Retinal pigment epithelial cell (primary cell): ENCODE measurements at regions not wholly inside any gene's neighbourhood (a gene's known extent, or its start where the extent isn't known, plus 50 kb on each side); places are given as distances from the start of the nearest gene placed in this dataset.

Experiments used
- DNase-seq: peaks from one replicate; pipeline ENCODE4 v3.0.0-alpha.2; 2010; ENCODE audit warnings: low read depth
- H3K4me3 ChIP-seq: 2 replicates; pipeline ENCODE4 v1.5.1; 2011; ENCODE audit warnings: mild to moderate bottlenecking, low read length, control low read depth, moderate library complexity
- CTCF ChIP-seq: conservative IDR thresholded peaks from 2 replicates; pipeline ENCODE4 v1.5.1; 2011; ENCODE audit warnings: low read depth, low read length, control low read depth, inconsistent platforms

DNA sequence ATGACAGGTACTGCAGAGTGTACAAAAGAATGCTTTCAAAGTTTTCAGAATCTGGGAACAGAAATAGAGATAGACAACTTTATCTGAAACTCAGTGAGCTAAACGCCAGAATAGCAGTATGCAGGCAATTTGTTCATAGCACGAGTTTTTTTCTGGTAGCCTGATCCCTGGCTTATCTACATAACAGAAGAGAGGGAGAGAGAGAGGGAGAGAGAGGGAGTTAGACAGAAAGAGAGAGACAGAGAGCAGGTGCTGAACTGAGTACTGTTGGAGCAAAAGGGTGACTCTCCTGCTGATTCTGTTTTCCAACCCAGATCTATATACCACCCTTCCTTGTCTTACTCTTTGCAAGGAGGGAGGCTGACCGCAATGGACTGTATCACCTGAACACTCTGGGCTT, 388.0 kb upstream of the CA10 start:
- no peak for TF ChIP-seq CTCF
- no peak for DNase-seq
- H3K4me3 ChIP-seq, result no peak overlapping the region

GRCh38 chr17:52537421-52537820, 378.9 kb upstream of the CA10 start:
- H3K4me3 ChIP-seq, result no peak overlapping the region
- TF ChIP-seq CTCF, result no peak
- DNase-seq, result no peak

DNA sequence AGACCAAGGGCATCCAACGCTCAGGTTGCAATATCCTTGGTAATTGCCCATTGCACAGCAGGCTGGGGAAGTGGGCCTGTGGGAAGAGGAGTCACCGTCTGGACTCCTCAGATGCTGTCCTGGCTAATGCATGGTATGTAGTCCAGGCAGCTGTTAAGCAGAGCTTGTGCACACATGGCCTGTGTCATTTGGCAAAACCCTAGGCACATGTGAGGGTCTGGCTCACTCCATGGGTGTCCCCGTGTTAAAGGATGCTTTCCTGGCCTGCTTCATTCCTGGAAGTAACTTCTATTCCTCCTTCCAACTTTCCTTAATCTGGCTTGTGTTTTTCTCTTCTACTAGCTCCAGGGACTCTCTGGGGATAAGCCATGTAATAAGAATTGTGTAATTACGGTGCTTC, 378.0 kb upstream of the CA10 start:
- no peak for TF ChIP-seq CTCF
- no peak for DNase-seq
- no peak overlapping the region for H3K4me3 ChIP-seq

- TF ChIP-seq CTCF, result no peak
- no peak overlapping the region for H3K4me3 ChIP-seq
- DNase-seq, result no peak
Measured at GRCh38 chr17:52532373-52532772, 373.9 kb upstream of the CA10 start.

GRCh38 chr17:52524096-52524637, 365.7 kb upstream of the CA10 start:
- no peak for DNase-seq
- H3K4me3 ChIP-seq, result no peak overlapping the region
- no peak for TF ChIP-seq CTCF

GRCh38 chr17:52517176-52517575, 358.7 kb upstream of the CA10 start:
- no peak for TF ChIP-seq CTCF
- no peak overlapping the region for H3K4me3 ChIP-seq
- no peak for DNase-seq

GRCh38 chr17:52515927-52516326, 357.4 kb upstream of the CA10 start:
- no peak for DNase-seq
- TF ChIP-seq CTCF, result no peak
- no peak overlapping the region for H3K4me3 ChIP-seq
